Type B pancreatic cell (in vitro differentiated cells): ENCODE measurements at regions not wholly inside any gene's neighbourhood (a gene's known extent, or its start where the extent isn't known, plus 50 kb on each side); places are given as distances from the start of the nearest gene placed in this dataset.

ENCODE experiments used
- DNase-seq: peaks from one replicate; pipeline ENCODE4 v3.0.0; 2021; ENCODE audit warnings: mixed read lengths; ENCODE audit not compliant: unreplicated experiment; ENCODE audit errors: extremely low spot score
- H3K27ac Mint-ChIP-seq: 2 replicates; pipeline ENCODE4 v1.8.0; 2021; ENCODE audit warnings: mild to moderate bottlenecking, mixed read lengths
- H3K27me3 Mint-ChIP-seq: 2 replicates; pipeline ENCODE4 v1.8.0; 2021; ENCODE audit warnings: mixed read lengths
- H3K36me3 Mint-ChIP-seq: 2 replicates; pipeline ENCODE4 v1.8.0; 2021; ENCODE audit warnings: mixed read lengths
- H3K4me1 Mint-ChIP-seq: one replicate; pipeline ENCODE4 v1.8.0; 2021; ENCODE audit warnings: mixed read lengths; ENCODE audit not compliant: unreplicated experiment
- H3K4me3 Mint-ChIP-seq: 2 replicates; pipeline ENCODE4 v1.8.0; 2021; ENCODE audit warnings: mild to moderate bottlenecking, mixed read lengths
- H3K9me3 Mint-ChIP-seq: 2 replicates; pipeline ENCODE4 v1.8.0; 2021; ENCODE audit warnings: mixed read lengths
- CTCF ChIP-seq: fragments of 200-600 bp; sonication (generic); conservative IDR thresholded peaks from 2 replicates; pipeline ENCODE4 v1.5.0; 2021; ENCODE audit warnings: antibody characterized with exemption, mild to moderate bottlenecking

DNA sequence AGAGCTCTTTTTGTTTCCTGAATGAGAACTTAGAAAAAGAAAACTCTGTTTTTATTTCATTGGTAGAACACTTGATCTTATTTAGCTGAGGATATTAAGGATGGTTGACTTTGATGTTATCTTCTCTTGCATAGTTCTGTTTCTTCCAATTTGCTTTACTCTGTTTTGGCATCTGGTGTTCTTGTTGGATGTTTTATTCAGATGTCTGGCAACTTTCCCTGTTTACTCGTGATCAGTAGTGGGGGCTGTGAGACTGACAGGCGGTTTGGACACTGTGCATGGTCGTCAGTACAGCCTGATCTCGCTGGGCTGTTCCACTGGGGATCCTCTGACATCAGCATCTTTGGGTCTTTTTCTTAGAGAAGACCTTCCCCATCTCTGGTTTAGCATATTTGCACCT lies 100.1 kb downstream of the TSN start:
- peaks cover 4% of the 10 kb centered on the region for H3K9me3 Mint-ChIP-seq
- H3K4me1 Mint-ChIP-seq = peaks cover 7% of the 10 kb centered on the region
- peaks cover 6% of the 10 kb centered on the region for H3K27me3 Mint-ChIP-seq
- no peak for DNase-seq
- no peak for TF ChIP-seq CTCF
- no peak overlapping the region for H3K4me3 Mint-ChIP-seq
- H3K36me3 Mint-ChIP-seq = no peaks in the 10 kb centered on the region
- no peak overlapping the region for H3K27ac Mint-ChIP-seq

- Mint-ChIP-seq H3K4me1 (peaks cover 15% of the 10 kb centered on the region), H3K36me3 (no peaks in the 10 kb centered on the region), H3K27ac (no peak overlapping the region), H3K9me3 (peaks cover 4% of the 10 kb centered on the region), H3K27me3 (peaks cover 3% of the 10 kb centered on the region), H3K4me3 (no peak overlapping the region)
- DNase-seq = no peak
- TF ChIP-seq CTCF = no peak
Measured at GRCh38 chr2:121856360-121856759, 100.9 kb downstream of the TSN start.

DNA sequence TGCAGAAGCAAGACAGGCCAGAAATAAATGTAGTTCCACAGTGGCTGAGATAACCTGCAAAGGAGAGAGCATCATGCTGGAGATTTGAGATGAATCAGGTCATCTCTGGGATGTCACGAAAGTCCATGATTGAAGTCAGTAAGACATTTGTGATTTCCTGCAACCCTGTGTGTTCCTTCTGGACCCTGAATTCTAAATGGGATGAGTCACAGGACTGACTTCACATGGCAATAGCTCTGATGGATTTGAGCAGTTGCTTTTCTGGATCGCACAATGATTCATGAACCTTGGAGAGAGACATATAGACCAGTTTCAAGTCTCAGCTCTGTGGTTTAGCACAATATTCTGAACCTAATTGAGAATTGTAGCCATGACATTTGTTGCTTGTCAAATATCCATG lies 102.9 kb downstream of the TSN start:
- H3K4me1 Mint-ChIP-seq = peaks cover 16% of the 10 kb centered on the region
- H3K27ac Mint-ChIP-seq = no peak overlapping the region
- H3K36me3 Mint-ChIP-seq = no peaks in the 10 kb centered on the region
- peaks cover 3% of the 10 kb centered on the region for H3K27me3 Mint-ChIP-seq
- TF ChIP-seq CTCF = no peak
- DNase-seq = no peak
- peaks cover 9% of the 10 kb centered on the region for H3K9me3 Mint-ChIP-seq
- H3K4me3 Mint-ChIP-seq = no peak overlapping the region

GRCh38 chr2:121858847-121859246 lies 103.4 kb downstream of the TSN start:
- DNase-seq = no peak
- peaks cover 3% of the 10 kb centered on the region for H3K27me3 Mint-ChIP-seq
- no peak for TF ChIP-seq CTCF
- no peak overlapping the region for H3K27ac Mint-ChIP-seq
- H3K4me1 Mint-ChIP-seq = peaks cover 16% of the 10 kb centered on the region
- H3K4me3 Mint-ChIP-seq = no peak overlapping the region
- H3K9me3 Mint-ChIP-seq = peaks cover 12% of the 10 kb centered on the region
- H3K36me3 Mint-ChIP-seq = no peaks in the 10 kb centered on the region

DNA sequence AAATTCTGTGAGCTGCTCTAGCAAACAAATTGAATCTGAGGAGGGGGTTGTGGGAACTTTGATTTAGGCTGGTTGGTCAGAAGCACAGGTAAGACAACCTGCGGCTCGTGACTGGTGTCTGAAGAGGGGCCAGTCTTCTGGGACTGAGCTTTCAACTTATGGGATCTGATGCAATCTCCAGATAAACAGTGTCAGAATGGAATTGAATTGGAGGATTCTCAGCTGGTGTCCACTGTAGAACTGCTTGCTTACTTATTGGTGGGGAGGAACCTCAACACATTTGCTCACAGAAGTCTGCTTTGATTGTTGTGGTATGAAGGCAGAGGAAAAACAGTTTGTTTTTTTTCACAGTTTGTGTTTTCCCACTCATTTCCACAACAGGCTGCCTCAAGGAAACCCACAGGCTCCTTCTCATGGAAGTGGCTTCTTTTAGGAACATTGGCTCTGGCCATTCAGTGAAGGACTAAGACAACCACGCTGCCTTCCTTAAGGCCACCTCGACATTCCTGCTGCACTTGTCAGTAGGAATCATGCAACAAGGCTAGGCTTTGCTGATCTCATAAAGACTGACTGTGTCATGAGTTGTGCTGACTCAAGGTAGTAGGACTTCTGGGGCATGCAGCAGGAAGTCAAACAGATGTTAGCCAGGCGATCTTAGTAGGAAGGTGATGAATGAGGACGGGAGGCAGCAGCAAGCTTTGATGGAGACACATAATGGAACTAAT lies 104.7 kb downstream of the TSN start:
- peaks cover 16% of the 10 kb centered on the region for H3K4me1 Mint-ChIP-seq
- no peaks in the 10 kb centered on the region for H3K36me3 Mint-ChIP-seq
- no peak for TF ChIP-seq CTCF
- H3K9me3 Mint-ChIP-seq = peaks cover 14% of the 10 kb centered on the region
- no peak overlapping the region for H3K4me3 Mint-ChIP-seq
- H3K27ac Mint-ChIP-seq = no peak overlapping the region
- peaks cover 3% of the 10 kb centered on the region for H3K27me3 Mint-ChIP-seq
- DNase-seq = no peak
